HG03280 (cell line): ENCODE measurements at regions not wholly inside any gene's neighbourhood (a gene's known extent, or its start where the extent isn't known, plus 50 kb on each side); places are given as distances from the start of the nearest gene placed in this dataset.

ENCODE experiments used
- ATAC-seq: cut with Tn5 transposase; IDR thresholded peaks from one replicate; pipeline ENCODE4 v1.9.1; 2021; ENCODE audit warnings: mild to moderate bottlenecking, moderate library complexity; ENCODE audit not compliant: unreplicated experiment

- no peak for ATAC-seq
Measured at GRCh38 chr6:170232186-170233002, 58.5 kb downstream of the DLL1 start.

GRCh38 chr6:170231293-170232185, 59.3 kb downstream of the DLL1 start:
- no peak for ATAC-seq

GRCh38 chr6:170230520-170231292, 60.2 kb downstream of the DLL1 start:
- ATAC-seq = no peak

- ATAC-seq = no peak
Measured at GRCh38 chr6:170229851-170230519, 60.9 kb downstream of the DLL1 start.

GRCh38 chr6:170229396-170229795, 61.5 kb downstream of the DLL1 start:
- no peak for ATAC-seq

- no peak for ATAC-seq
Measured at GRCh38 chr6:170228946-170229310, 62.0 kb downstream of the DLL1 start.

- ATAC-seq = no peak
Measured at GRCh38 chr6:170227996-170228945, 62.6 kb downstream of the DLL1 start.

GRCh38 chr6:170227521-170227983, 63.3 kb downstream of the DLL1 start:
- ATAC-seq = no peak

- ATAC-seq = no peak
Measured at GRCh38 chr6:170226647-170227046, 64.2 kb downstream of the DLL1 start.

GRCh38 chr6:170225852-170226417, 64.9 kb downstream of the DLL1 start:
- ATAC-seq = no peak

GRCh38 chr6:170224694-170225660, 65.9 kb downstream of the DLL1 start:
- no peak for ATAC-seq

GRCh38 chr6:170223718-170224693, 66.9 kb downstream of the DLL1 start:
- ATAC-seq = no peak

GRCh38 chr6:170222498-170223471, 68.1 kb downstream of the DLL1 start:
- ATAC-seq = no peak

GRCh38 chr6:170221753-170222400, 69.0 kb downstream of the DLL1 start:
- no peak for ATAC-seq
